ENCODE measurements at regions not wholly inside any gene's neighbourhood (a gene's known extent, or its start where the extent isn't known, plus 50 kb on each side); places are given as distances from the start of the nearest gene placed in this dataset.

GRCh38 chr4:32551943-32552342 is 1831.8 kb downstream of the PCDH7 start:
- intact Hi-C loops (cut with DNase I): no loop called here
- DNase-seq: no peak

DNA sequence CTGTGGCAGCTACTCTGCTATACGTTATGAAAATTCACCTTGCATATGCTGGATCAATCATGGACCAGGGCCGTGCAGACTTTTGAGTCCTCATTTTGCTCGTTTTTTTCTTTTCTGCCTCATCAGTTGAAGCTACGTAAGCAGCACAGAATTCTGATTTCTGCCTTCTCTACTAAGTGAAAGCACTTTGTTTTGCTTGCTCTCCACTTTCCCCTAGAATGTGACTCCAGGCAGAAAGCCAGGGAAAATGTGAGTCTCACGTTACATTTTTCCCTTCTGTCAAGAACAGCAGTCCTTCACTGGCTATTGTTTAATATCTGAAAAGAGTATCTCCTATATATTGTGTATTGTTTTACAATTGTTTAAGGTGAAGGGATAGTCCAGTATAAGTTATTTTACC is 1840.1 kb downstream of the PCDH7 start:
- intact Hi-C loops (cut with DNase I): no loop called here
- no peak for DNase-seq

GRCh38 chr4:32562010-32562409 is 1841.8 kb downstream of the PCDH7 start:
- intact Hi-C loops (cut with DNase I): no loop called here
- DNase-seq: no peak

DNA sequence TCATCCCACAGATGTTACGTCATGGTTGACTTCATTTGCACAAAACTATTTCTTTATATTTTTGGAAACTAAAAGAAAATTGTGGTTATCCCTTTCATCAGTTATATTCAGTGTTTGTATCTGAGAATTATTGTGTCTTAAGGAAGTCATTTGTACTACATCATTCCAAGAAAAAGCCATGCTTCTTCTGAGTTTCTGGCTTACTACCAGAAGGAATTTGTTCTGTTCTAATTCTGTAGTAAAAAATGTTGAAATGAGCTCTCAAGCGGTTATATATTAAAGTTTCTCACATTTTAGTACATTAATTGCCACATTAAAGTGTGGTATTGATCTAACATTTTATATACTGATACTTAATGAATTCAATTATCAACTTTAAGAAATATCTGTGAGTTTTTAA is 1844.5 kb downstream of the PCDH7 start:
- intact Hi-C loops (cut with DNase I): no loop called here
- no peak for DNase-seq

- intact Hi-C loops (cut with DNase I): no loop called here
- DNase-seq: no peak
Measured at GRCh38 chr4:32569861-32570260, 1849.7 kb downstream of the PCDH7 start.

DNA sequence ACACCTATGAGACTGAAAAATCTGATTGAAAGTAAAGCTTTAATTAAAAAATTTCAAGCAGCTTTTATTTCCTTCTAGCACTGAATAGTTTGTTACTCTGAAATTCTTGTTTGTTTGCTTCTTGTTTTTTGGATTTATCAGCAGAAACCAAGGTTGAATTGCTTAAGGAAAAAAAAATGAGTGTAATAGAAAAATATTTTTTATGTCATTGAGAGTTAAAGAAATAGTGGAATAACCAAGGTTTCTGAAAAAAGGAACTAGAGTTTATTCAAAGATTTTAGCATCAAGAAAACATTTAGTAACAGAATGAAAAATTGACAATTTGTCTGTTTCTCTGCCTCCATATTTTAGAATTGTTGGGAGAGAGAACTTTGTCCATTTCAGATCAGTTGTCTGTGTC is 1852.2 kb downstream of the PCDH7 start:
- intact Hi-C loops (cut with DNase I): no loop called here
- DNase-seq: no peak

- no peak for DNase-seq
- intact Hi-C loops (cut with DNase I): no loop called here
Measured at GRCh38 chr4:32574803-32575202, 1854.6 kb downstream of the PCDH7 start.

- no peak for DNase-seq
- intact Hi-C loops (cut with DNase I): no loop called here
Measured at GRCh38 chr4:32589097-32589496, 1868.9 kb downstream of the PCDH7 start.

GRCh38 chr4:32589853-32590252 is 1869.7 kb downstream of the PCDH7 start:
- intact Hi-C loops (cut with DNase I): no loop called here

DNA sequence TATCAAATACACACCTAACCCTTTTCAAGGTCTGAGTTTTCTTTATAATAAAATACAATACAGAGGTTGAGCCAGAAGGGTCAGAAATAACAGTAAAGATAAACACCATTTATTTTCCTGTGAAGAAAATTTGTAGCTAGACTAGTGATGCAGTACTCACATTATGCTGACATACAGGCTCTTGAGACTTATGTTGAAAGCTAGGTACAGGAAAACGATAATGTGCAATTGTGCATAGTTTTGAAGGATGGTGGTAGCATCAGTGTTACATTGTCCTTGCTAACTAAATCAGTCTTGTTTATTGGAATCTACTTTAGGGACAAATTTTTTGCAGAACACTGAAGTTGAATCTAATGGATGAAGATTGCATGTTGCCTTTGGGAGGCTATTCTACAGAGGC is 1877.2 kb downstream of the PCDH7 start:
- intact Hi-C loops (cut with DNase I): no loop called here
- DNase-seq: no peak

More at GRCh38 chr4:32589853-32590252, 1869.7 kb downstream of the PCDH7 start:
- no peak for DNase-seq

- DNase-seq: no peak
- intact Hi-C loops (cut with DNase I): no loop called here
Measured at GRCh38 chr4:32601848-32602247, 1881.7 kb downstream of the PCDH7 start.

- DNase-seq: no peak
- intact Hi-C loops (cut with DNase I): no loop called here
Measured at GRCh38 chr4:32607978-32608377, 1887.8 kb downstream of the PCDH7 start.

DNA sequence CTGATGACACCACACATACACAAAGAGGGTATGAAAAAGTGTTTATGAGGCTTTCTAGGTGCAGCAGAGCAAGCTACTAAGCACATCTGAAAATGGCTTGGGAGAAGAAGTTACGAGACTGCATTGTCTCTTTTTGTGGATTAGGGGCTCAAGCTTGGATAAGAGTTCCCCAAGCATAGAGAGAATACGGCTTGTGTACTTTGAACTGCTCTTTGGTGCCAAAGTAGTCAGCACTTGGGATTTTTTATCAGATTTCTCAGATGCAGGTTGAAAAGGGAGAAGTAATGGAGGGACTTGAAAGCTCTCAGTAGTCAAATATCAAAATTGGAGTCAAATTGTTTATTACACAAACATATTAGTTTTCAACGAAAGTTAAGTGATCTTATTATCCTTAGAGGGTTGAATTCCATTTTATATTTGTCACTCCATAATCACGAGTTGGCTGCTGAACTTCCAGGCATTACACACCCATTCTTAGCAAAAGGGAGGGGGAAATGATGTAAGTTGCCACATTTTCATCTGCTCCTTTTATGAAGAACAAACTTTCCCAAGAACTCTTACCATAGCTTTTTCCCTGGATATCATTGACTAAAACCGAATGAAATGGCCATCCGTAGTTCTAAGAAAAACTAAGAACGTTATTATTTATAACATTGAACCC is 1904.9 kb downstream of the PCDH7 start:
- no peak for DNase-seq
- intact Hi-C loops (cut with DNase I): no loop called here

GRCh38 chr4:32625687-32626337 is 1905.6 kb downstream of the PCDH7 start:
- no peak for DNase-seq
- intact Hi-C loops (cut with DNase I): no loop called here

GRCh38 chr4:32631831-32632230 is 1911.7 kb downstream of the PCDH7 start:
- intact Hi-C loops (cut with DNase I): no loop called here

DNA sequence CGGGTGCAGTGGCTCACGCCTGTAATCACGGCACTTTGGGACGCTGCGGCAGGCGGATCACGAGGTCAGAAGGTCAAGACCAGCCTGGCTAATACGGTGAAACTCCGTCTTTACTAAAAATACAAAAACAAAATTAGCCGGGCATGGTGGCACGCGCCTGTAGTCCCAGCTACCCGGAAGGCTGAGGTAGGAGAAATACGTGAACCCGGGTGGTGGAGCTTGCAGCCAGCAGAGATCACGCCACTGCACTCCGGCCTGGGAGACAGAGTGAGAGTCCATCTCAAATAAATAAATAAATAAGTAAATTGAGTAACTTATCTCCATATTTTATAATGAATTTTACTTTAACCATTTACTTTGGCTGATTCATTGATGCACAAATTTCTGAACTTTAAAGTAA is 1913.3 kb downstream of the PCDH7 start:
- DNase-seq: no peak
- intact Hi-C loops (cut with DNase I): no loop called here

More at GRCh38 chr4:32631831-32632230, 1911.7 kb downstream of the PCDH7 start:
- no peak for DNase-seq

DNA sequence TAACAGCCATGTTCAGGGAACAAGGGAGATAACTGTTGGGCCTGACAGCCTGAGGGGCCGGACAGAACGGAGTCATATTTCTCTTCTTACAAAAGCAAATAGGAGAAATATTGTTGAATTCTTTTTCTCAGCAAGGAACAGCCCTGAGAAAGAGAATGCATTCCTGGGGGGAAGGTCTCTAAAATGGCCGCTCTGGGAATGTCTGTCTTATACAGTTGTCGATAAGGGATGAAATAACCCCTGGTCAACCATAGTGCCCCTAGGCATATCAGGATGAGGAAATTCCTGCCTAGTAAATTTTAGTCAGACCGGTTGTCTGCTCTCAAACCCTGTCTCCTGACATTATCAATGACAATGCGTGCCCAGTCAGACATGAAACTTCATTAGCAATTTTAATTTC is 1925.5 kb downstream of the PCDH7 start:
- no peak for DNase-seq
- intact Hi-C loops (cut with DNase I): no loop called here

DNA sequence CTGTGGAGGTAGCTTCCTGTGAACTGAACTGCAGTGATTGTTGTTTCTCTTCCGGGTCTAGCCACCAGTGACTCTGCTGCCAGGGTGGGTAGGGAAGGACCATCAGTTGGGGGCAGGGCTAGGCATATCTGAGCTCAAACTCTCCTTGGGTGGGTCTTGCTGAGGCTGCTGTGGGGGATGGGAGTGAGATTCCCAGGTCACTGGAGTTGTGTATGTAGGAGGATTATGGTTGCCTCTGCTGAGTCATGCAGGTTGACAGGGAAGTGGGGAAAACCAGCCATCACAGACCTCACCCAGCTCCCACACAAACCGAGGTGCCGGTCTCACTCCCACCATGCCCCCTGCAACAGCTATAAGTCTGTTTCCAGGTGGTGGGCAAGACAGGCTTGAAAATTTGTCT is 1937.8 kb downstream of the PCDH7 start:
- intact Hi-C loops (cut with DNase I): no loop called here

GRCh38 chr4:32661229-32661628 is 1941.1 kb downstream of the PCDH7 start:
- no peak for DNase-seq
- intact Hi-C loops (cut with DNase I): no loop called here

More for the DNA sequence above, 1937.8 kb downstream of the PCDH7 start:
- DNase-seq: no peak

GRCh38 chr4:32662803-32663202 is 1942.6 kb downstream of the PCDH7 start:
- intact Hi-C loops (cut with DNase I): no loop called here
- no peak for DNase-seq

DNA sequence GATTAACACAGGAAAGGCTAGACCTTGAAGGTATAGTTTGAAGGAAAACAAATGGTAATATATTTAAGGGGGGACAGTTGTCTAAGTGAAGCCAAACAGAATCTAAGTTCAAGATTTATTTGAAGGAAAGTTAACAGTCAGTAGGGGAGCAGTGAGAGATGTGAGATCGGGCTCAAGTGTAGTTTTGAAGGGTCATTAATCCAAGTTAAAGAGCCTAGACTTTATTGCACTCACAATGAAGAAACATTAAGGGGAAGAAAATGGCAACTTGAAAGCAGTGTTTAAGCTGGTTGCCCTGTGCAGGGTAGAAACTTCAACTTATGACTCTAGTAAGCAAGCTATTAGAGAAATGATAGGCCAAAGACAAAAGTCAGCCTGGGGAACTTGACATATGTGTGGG is 1952.2 kb downstream of the PCDH7 start:
- DNase-seq: no peak
- intact Hi-C loops (cut with DNase I): no loop called here
